ENCODE measurements at regions not wholly inside any gene's neighbourhood (a gene's known extent, or its start where the extent isn't known, plus 50 kb on each side); places are given as distances from the start of the nearest gene placed in this dataset.

- TF ChIP-seq CTCF (IDR thresholded peaks at IDR 0.05; ENCODE audit: insufficient read depth, low read depth, low read length), result no peak
- no peak for DNase-seq (ENCODE audit: low read depth)
- H3K4me3 ChIP-seq (ENCODE audit: low read depth, low read length), result no peak overlapping the region
Measured at GRCh38 chr2:221104361-221104811, 467.7 kb downstream of the EPHA4 start.

- DNase-seq (ENCODE audit: low read depth), result no peak
- H3K4me3 ChIP-seq (ENCODE audit: low read depth, low read length), result no peak overlapping the region
- no peak for TF ChIP-seq CTCF (IDR thresholded peaks at IDR 0.05; ENCODE audit: insufficient read depth, low read depth, low read length)
Measured at GRCh38 chr2:221106241-221106640, 465.9 kb downstream of the EPHA4 start.

- no peak overlapping the region for H3K4me3 ChIP-seq (ENCODE audit: low read depth, low read length)
- no peak for DNase-seq (ENCODE audit: low read depth)
Measured at GRCh38 chr2:221107424-221107823, 464.7 kb downstream of the EPHA4 start.

GRCh38 chr2:221109552-221109951 lies 462.6 kb downstream of the EPHA4 start:
- no peak overlapping the region for H3K4me3 ChIP-seq (ENCODE audit: low read depth, low read length)
- no peak for TF ChIP-seq CTCF (IDR thresholded peaks at IDR 0.05; ENCODE audit: insufficient read depth, low read depth, low read length)
- no peak for DNase-seq (ENCODE audit: low read depth)

More at GRCh38 chr2:221107424-221107823, 464.7 kb downstream of the EPHA4 start:
- no peak for TF ChIP-seq CTCF (IDR thresholded peaks at IDR 0.05; ENCODE audit: insufficient read depth, low read depth, low read length)

- TF ChIP-seq CTCF (IDR thresholded peaks at IDR 0.05; ENCODE audit: insufficient read depth, low read depth, low read length), result no peak
- H3K4me3 ChIP-seq (ENCODE audit: low read depth, low read length), result no peak overlapping the region
- no peak for DNase-seq (ENCODE audit: low read depth)
Measured at GRCh38 chr2:221111739-221112138, 460.4 kb downstream of the EPHA4 start.

GRCh38 chr2:221112744-221113143 lies 459.4 kb downstream of the EPHA4 start:
- no peak overlapping the region for H3K4me3 ChIP-seq (ENCODE audit: low read depth, low read length)
- no peak for TF ChIP-seq CTCF (IDR thresholded peaks at IDR 0.05; ENCODE audit: insufficient read depth, low read depth, low read length)
- DNase-seq (ENCODE audit: low read depth), result no peak

GRCh38 chr2:221115944-221116343 lies 456.2 kb downstream of the EPHA4 start:
- no peak for DNase-seq (ENCODE audit: low read depth)
- H3K4me3 ChIP-seq (ENCODE audit: low read depth, low read length), result no peak overlapping the region
- TF ChIP-seq CTCF (IDR thresholded peaks at IDR 0.05; ENCODE audit: insufficient read depth, low read depth, low read length), result no peak
